IMR-90 (cell line): ENCODE measurements at regions not wholly inside any gene's neighbourhood (a gene's known extent, or its start where the extent isn't known, plus 50 kb on each side); places are given as distances from the start of the nearest gene placed in this dataset.

ENCODE experiments used
- ATAC-seq: fragments of 200-7000 bp; cut with Tn5 transposase; 2 replicates; pipeline ENCODE4 v1.9.1; 2020; ENCODE audit warnings: low read depth, mild to moderate bottlenecking, moderate library complexity
- BruUV-seq: library from RNA; stranded (reverse); fragments of 400-500 nt; replicated peaks from 2 replicates; lab custom pipeline; 2021; lab: Mats Ljungman, UMichigan
- CTCF ChIA-PET: fragments of 300-600 bp; formaldehyde crosslinking; extraction: SDS; loops from one replicate; lab custom pipeline; 2021; ENCODE audit warnings: antibody characterized with exemption; lab: Yijun Ruan, JAX
- POLR2A ChIA-PET: fragments of 300-600 bp; sonication (Branson Sonifier 250); formaldehyde crosslinking; loops from one replicate; lab custom pipeline; 2022; ENCODE audit warnings: antibody characterized with exemption; ENCODE audit not compliant: unreplicated experiment; lab: Charles Lee
- DNase-seq: peaks from one replicate; pipeline ENCODE4 v3.0.0; 2013
- H2AFZ ChIP-seq: replicated peaks from 2 replicates; pipeline ENCODE3; 2013; ENCODE audit warnings: low read length, mild to moderate bottlenecking; ENCODE audit not compliant: poor library complexity
- H2AK5ac ChIP-seq: 2 replicates; pipeline ENCODE4 v1.6.1; 2013; ENCODE audit warnings: low read depth, low read length, inconsistent platforms
- H2AK9ac ChIP-seq: replicated peaks from 2 replicates; pipeline ENCODE3; 2013; ENCODE audit warnings: mild to moderate bottlenecking, low read depth, low read length, moderate library complexity; ENCODE audit not compliant: poor library complexity
- H2BK120ac ChIP-seq: 2 replicates; pipeline ENCODE4 v1.6.1; 2013; ENCODE audit warnings: low read depth, low read length, inconsistent platforms
- H2BK15ac ChIP-seq: 3 replicates; pipeline ENCODE4 v1.6.1; 2013; ENCODE audit warnings: low read depth, low read length, inconsistent platforms
- H2BK20ac ChIP-seq: 2 replicates; pipeline ENCODE4 v1.6.1; 2013; ENCODE audit warnings: low read depth, mild to moderate bottlenecking, inconsistent platforms, low read length, moderate library complexity
- H2BK5ac ChIP-seq: 2 replicates; pipeline ENCODE4 v1.6.1; 2013; ENCODE audit warnings: mild to moderate bottlenecking, low read depth, low read length, inconsistent platforms; ENCODE audit not compliant: poor library complexity, severe bottlenecking
- H3K14ac ChIP-seq: replicated peaks from 2 replicates; pipeline ENCODE4 v1.6.1; 2013; ENCODE audit warnings: low read depth, low read length, inconsistent platforms
- H3K18ac ChIP-seq: 2 replicates; pipeline ENCODE4 v1.6.1; 2013; ENCODE audit warnings: low read depth, low read length, control low read depth
- H3K23ac ChIP-seq: 2 replicates; pipeline ENCODE4 v1.6.1; 2013; ENCODE audit warnings: low read depth, low read length, inconsistent platforms
- H3K27ac ChIP-seq: 2 replicates; pipeline ENCODE4 v1.5.1; 2013; ENCODE audit warnings: mild to moderate bottlenecking, control low read depth, low read length; ENCODE audit not compliant: insufficient read depth
- H3K27me3 ChIP-seq: 2 replicates; pipeline ENCODE4 v1.6.1; 2013; ENCODE audit warnings: low read length; ENCODE audit not compliant: control insufficient read depth, insufficient read depth
- H3K36me3 ChIP-seq: 2 replicates; pipeline ENCODE4 v1.6.1; 2013; ENCODE audit warnings: low read length, mixed read lengths; ENCODE audit not compliant: control insufficient read depth, insufficient read depth
- H3K4ac ChIP-seq: 2 replicates; pipeline ENCODE4 v1.6.1; 2013; ENCODE audit warnings: low read depth, low read length, inconsistent platforms
- H3K4me1 ChIP-seq: 2 replicates; pipeline ENCODE4 v1.6.1; 2013; ENCODE audit warnings: low read length, mixed read lengths; ENCODE audit not compliant: control insufficient read depth, insufficient read depth
- H3K4me2 ChIP-seq: 2 replicates; pipeline ENCODE4 v1.6.1; 2013; ENCODE audit warnings: low read depth, mild to moderate bottlenecking, control low read depth, low read length, moderate library complexity
- H3K4me3 ChIP-seq: 2 replicates; pipeline ENCODE4 v1.5.1; 2013; ENCODE audit warnings: low read depth, mild to moderate bottlenecking, control low read depth, low read length, moderate library complexity; ENCODE audit not compliant: insufficient read depth
- H3K56ac ChIP-seq: 2 replicates; pipeline ENCODE4 v1.6.1; 2013; ENCODE audit warnings: low read length, inconsistent platforms; ENCODE audit not compliant: insufficient read depth; ENCODE audit errors: extremely low read depth
- H3K79me1 ChIP-seq, 2 experiments: 2 replicates each; pipeline ENCODE4 v1.6.1; 2013; ENCODE audit warnings: low read length in 2 of 2, inconsistent platforms in 1 of 2, low read depth in 1 of 2
- H3K9ac ChIP-seq: 2 replicates; pipeline ENCODE4 v1.6.1; 2013; ENCODE audit warnings: low read depth, low read length, control low read depth
- H3K9me1 ChIP-seq: 2 replicates; pipeline ENCODE4 v1.6.1; 2013; ENCODE audit warnings: low read length, inconsistent platforms; ENCODE audit not compliant: insufficient read depth
- H3K9me3 ChIP-seq: 2 replicates; pipeline ENCODE4 v1.6.1; 2013; ENCODE audit warnings: low read length; ENCODE audit not compliant: control insufficient read depth, insufficient read depth
- H4K20me1 ChIP-seq: 2 replicates; pipeline ENCODE4 v1.6.1; 2013; ENCODE audit warnings: low read length, inconsistent platforms; ENCODE audit not compliant: insufficient read depth
- H4K5ac ChIP-seq: 2 replicates; pipeline ENCODE4 v1.6.1; 2013; ENCODE audit warnings: mild to moderate bottlenecking, low read depth, low read length, control low read depth
- H4K8ac ChIP-seq, 2 experiments: 2 replicates each; pipeline ENCODE4 v1.6.1; 2013; ENCODE audit warnings: low read depth in 2 of 2, low read length in 2 of 2, control low read depth in 1 of 2, inconsistent platforms in 1 of 2
- H4K91ac ChIP-seq: 2 replicates; pipeline ENCODE4 v1.6.1; 2013; ENCODE audit warnings: low read depth, low read length, inconsistent platforms; ENCODE audit not compliant: insufficient read depth
- CEBPB ChIP-seq: IDR thresholded peaks from 2 replicates; pipeline ENCODE4 v1.6.1; 2012; ENCODE audit warnings: low read depth, low read length, improper control_type of control experiment
- CHD1 ChIP-seq: IDR thresholded peaks from 2 replicates; pipeline ENCODE4 v1.6.1; 2012; ENCODE audit warnings: low read depth, low read length, improper control_type of control experiment
- MAFK ChIP-seq: IDR thresholded peaks from 2 replicates; pipeline ENCODE4 v1.6.1; 2012; ENCODE audit warnings: low read depth, low read length, improper control_type of control experiment
- MXI1 ChIP-seq: IDR thresholded peaks from 2 replicates; pipeline ENCODE4 v1.6.1; 2012; ENCODE audit warnings: low read depth, mild to moderate bottlenecking, low read length, moderate library complexity, borderline replicate concordance
- NFE2L2 ChIP-seq: fragments of 150-350 bp; IDR thresholded peaks from 2 replicates; pipeline ENCODE4 v1.6.1; 2016; ENCODE audit warnings: low read depth, mild to moderate bottlenecking, low read length
- RAD21 ChIP-seq: IDR thresholded peaks from 2 replicates; pipeline ENCODE4 v1.6.1; 2012; ENCODE audit warnings: low read length, improper control_type of control experiment
- SMC3 ChIP-seq: fragments of 150-350 bp; IDR thresholded peaks from 2 replicates; pipeline ENCODE4 v1.6.1; 2016; ENCODE audit warnings: low read depth, mild to moderate bottlenecking, antibody characterized with exemption, low read length, moderate library complexity
- WGBS, 2 experiments: methylation state at CpG; one replicate each; pipeline versions ENCODE4 v1.1.5 to v1.1.7; 2013; ENCODE audit warnings: missing lambda C conversion rate in 2 of 2; ENCODE audit not compliant: insufficient read length in 1 of 2; ENCODE audit errors: extremely low coverage in 2 of 2; 5-methylcytosine and 5-hydroxymethylcytosine counted together
- dilution Hi-C: fragments of 300-500 bp; cut with HindIII; formaldehyde crosslinking; loops from one replicate; pipeline ENCODE4 v1.14.3; 2018; ENCODE audit warnings: low sequenced_read_pairs; ENCODE audit not compliant: unreplicated experiment
- in situ Hi-C: fragments of 300-500 bp; cut with MboI; formaldehyde crosslinking; loops from 3 replicates; pipeline ENCODE4 v1.14.3; 2019; ENCODE audit warnings: low sequenced_read_pairs, inconsistent platforms, mixed read lengths
- intact Hi-C: fragments of 100-400 bp; cut with micrococcal nuclease; formaldehyde crosslinking; loops from 2 replicates; pipeline ENCODE4 v1.10.0; 2022

GRCh38 chr5:157963761-157964160 lies 104.8 kb upstream of the CLINT1 start:
- 80% methylated on average over 1 of the region's 4 CpGs; no CpG with 5 or more reads in 1 of the 2 experiments for WGBS, 2 experiments
- H4K5ac ChIP-seq: no peak overlapping the region
- POLR2A ChIA-PET: no interaction called here
- no peak overlapping the region for H4K91ac ChIP-seq
- in situ Hi-C loops (no loop called here), intact Hi-C loops (no loop called here), dilution Hi-C loops (no loop called here)
- no peak overlapping the region for H3K4ac ChIP-seq
- no peak overlapping the region for H3K4me2 ChIP-seq
- ATAC-seq (no peak), DNase-seq (no peak)
- H3K4me1 ChIP-seq: no peaks in the 10 kb centered on the region
- no TSS peak for BruUV-seq
- H4K20me1 ChIP-seq: no peaks in the 10 kb centered on the region
- H3K14ac ChIP-seq: no peak overlapping the region
- H2BK20ac ChIP-seq: no peak overlapping the region
- H2BK15ac ChIP-seq: no peak overlapping the region
- no peaks in the 10 kb centered on the region for H3K79me1 ChIP-seq
- H2BK5ac ChIP-seq: no peak overlapping the region
- H3K9me3 ChIP-seq: no peaks in the 10 kb centered on the region
- H3K27ac ChIP-seq: no peak overlapping the region
- CTCF ChIA-PET: interaction anchor here (1.0 kb wide), 1 partner anchor 15 kb away, joined by 4 read pairs; no protein-coding TSS in a partner anchor
- H2AK5ac ChIP-seq: no peak overlapping the region
- no peaks in the 10 kb centered on the region for H3K27me3 ChIP-seq
- no peak overlapping the region for H4K8ac ChIP-seq
- H3K4me3 ChIP-seq: no peak overlapping the region
- H2AK9ac ChIP-seq: no peak overlapping the region
- H3K9ac ChIP-seq: no peak overlapping the region
- H3K9me1 ChIP-seq: no peaks in the 10 kb centered on the region
- no peak overlapping the region for H3K56ac ChIP-seq
- TF ChIP-seq NFE2L2 (no peak), SMC3 (no peak), CEBPB (no peak), RAD21 (no peak), MAFK (no peak), CHD1 (no peak), MXI1 (no peak)
- H3K18ac ChIP-seq: no peak overlapping the region
- H2AFZ ChIP-seq: no peak overlapping the region
- H2BK120ac ChIP-seq: no peak overlapping the region
- no peaks in the 10 kb centered on the region for H3K36me3 ChIP-seq
- no peak overlapping the region for H3K23ac ChIP-seq
